H1 (cell line): ENCODE measurements at regions not wholly inside any gene's neighbourhood (a gene's known extent, or its start where the extent isn't known, plus 50 kb on each side); places are given as distances from the start of the nearest gene placed in this dataset.

ENCODE experiments used
- EZH2 ChIP-seq: fragments of 200-600 bp; sonication (generic); IDR thresholded peaks from 2 replicates; pipeline ENCODE4 v1.7.1; 2012; ENCODE audit warnings: low read depth, mild to moderate bottlenecking, moderate library complexity, low read length, inconsistent platforms; ENCODE audit not compliant: severe bottlenecking
- FOSL1 ChIP-seq: IDR thresholded peaks from 2 replicates; pipeline ENCODE4 v1.6.1; 2011; ENCODE audit warnings: mild to moderate bottlenecking, low read depth, low read length, moderate library complexity; ENCODE audit not compliant: insufficient read depth
- SIN3A ChIP-seq, 2 experiments: IDR thresholded peaks in 1 of 2; conservative IDR thresholded peaks in 1 of 2; 2 replicates each; pipeline ENCODE4 v1.6.1; 2011 to 2012; ENCODE audit warnings: low read length in 2 of 2, improper control_type of control experiment in 1 of 2, low read depth in 1 of 2, mild to moderate bottlenecking in 1 of 2
- TAF7 ChIP-seq: optimal IDR thresholded peaks from 2 replicates; pipeline ENCODE3; 2011; ENCODE audit warnings: low read depth, mild to moderate bottlenecking, inconsistent platforms, low read length, moderate library complexity, borderline replicate concordance
- TF ChIP-seq, protein P1 (sequence below): IDR thresholded peaks from 2 replicates; pipeline ENCODE4 v1.6.1; 2012; ENCODE audit warnings: inconsistent platforms
- TF ChIP-seq, protein P2 (sequence below): IDR thresholded peaks from 2 replicates; pipeline ENCODE4 v1.6.1; 2012; ENCODE audit warnings: inconsistent platforms

DNA sequence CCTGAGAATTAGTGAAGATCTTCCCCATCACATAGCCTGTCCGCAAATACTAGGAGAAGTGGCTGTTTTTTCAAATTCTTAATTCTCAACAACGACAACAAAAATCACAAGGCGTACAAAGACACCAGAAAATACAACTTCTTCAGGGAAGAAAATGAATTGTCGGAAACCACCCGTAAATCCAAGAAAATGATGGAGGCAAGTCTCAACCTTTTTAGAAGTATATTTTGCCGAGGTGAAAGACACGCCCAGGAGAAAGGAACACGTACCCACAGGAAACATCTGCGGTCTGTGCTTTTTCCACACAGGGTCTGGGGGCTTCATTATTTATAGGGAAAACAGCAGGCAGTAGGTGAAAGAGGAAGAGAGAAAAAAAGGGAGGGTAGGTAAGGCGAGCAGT lies 223.9 kb upstream of the GGTLC1 start (continued):
- TF ChIP-seq SIN3A (conservative IDR thresholded peaks at IDR 0.05 in 1 of 2, IDR thresholded peaks at IDR 0.05 in 1 of 2; ENCODE audit: low read depth in 1 of 2, low read length in 2 of 2) (no peak), FOSL1 (no peak), EZH2 (no peak), TAF7 (no peak)
- TF ChIP-seq, protein P1, sequence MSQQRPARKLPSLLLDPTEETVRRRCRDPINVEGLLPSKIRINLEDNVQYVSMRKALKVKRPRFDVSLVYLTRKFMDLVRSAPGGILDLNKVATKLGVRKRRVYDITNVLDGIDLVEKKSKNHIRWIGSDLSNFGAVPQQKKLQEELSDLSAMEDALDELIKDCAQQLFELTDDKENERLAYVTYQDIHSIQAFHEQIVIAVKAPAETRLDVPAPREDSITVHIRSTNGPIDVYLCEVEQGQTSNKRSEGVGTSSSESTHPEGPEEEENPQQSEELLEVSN, result no peak
- TF ChIP-seq, protein P2, sequence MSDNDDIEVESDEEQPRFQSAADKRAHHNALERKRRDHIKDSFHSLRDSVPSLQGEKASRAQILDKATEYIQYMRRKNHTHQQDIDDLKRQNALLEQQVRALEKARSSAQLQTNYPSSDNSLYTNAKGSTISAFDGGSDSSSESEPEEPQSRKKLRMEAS, result no peak
